A549 (cell line): ENCODE measurements at regions not wholly inside any gene's neighbourhood (a gene's known extent, or its start where the extent isn't known, plus 50 kb on each side); places are given as distances from the start of the nearest gene placed in this dataset.

Experiments
- ATAC-seq, 2 experiments: fragments of 200-7000 bp in 1 of 2; fragments of >200 bp in 1 of 2; cut with Nextera tagmentation in 1 of 2; cut with Tn5 transposase in 1 of 2; 3 replicates each; pipeline versions ENCODE4 v1.8.0 to v1.9.1; 2018 to 2020; ENCODE audit warnings: mild to moderate bottlenecking in 1 of 2, moderate library complexity in 1 of 2
- CTCF ChIA-PET: fragments of 300-600 bp; sonication (Branson Sonifier 250); formaldehyde crosslinking; extraction: SDS; loops from one replicate; lab custom pipeline; 2021; ENCODE audit warnings: antibody characterized with exemption, inconsistent platforms; lab: Yijun Ruan, JAX
- POLR2A ChIA-PET: fragments of 350-600 bp; formaldehyde crosslinking; extraction: SDS; loops from one replicate; lab custom pipeline; 2021; ENCODE audit warnings: antibody characterized with exemption, inconsistent platforms; lab: Yijun Ruan, JAX
- DNase-seq, 2 experiments: peaks; one replicate each; pipeline versions ENCODE4 v3.0.0 to v3.0.0-alpha.2; 2011 to 2016; ENCODE audit warnings: low read depth in 1 of 2, low spot score in 1 of 2
- FAIRE-seq: peaks from 2 replicates; lab custom pipeline; 2011; peaks lifted over from hg19 to GRCh38; lab: Jason Lieb, UNC
- H3K27ac ChIP-seq, 2 experiments: fragments of >200 bp; sonication (Bioruptor Twin); formaldehyde crosslinking; 3 replicates each; pipeline ENCODE4 v1.5.1; 2016 to 2017
- H3K4me1 ChIP-seq: fragments of >200 bp; sonication (Bioruptor Twin); formaldehyde crosslinking; 3 replicates; pipeline ENCODE4 v1.6.1; 2016
- H3K4me2 ChIP-seq: fragments of >200 bp; sonication (Bioruptor Twin); formaldehyde crosslinking; 3 replicates; pipeline ENCODE4 v1.6.1; 2016
- H3K4me3 ChIP-seq: fragments of >200 bp; sonication (Bioruptor Twin); formaldehyde crosslinking; 3 replicates; pipeline ENCODE4 v1.5.1; 2016
- H3K9me3 ChIP-seq: fragments of >200 bp; sonication (Bioruptor Twin); formaldehyde crosslinking; 3 replicates; pipeline ENCODE4 v1.6.1; 2016
- CHD2 ChIP-seq: fragments of 150-350 bp; IDR thresholded peaks from 2 replicates; pipeline ENCODE4 v1.6.1; 2014; ENCODE audit warnings: low read length; ENCODE audit not compliant: partially characterized antibody
- E2F6 ChIP-seq: IDR thresholded peaks from 2 replicates; pipeline ENCODE4 v1.6.1; 2012; ENCODE audit warnings: low read depth, borderline replicate concordance
- EP300 ChIP-seq, 2 experiments: fragments of >200 bp; sonication (Bioruptor Twin); formaldehyde crosslinking; IDR thresholded peaks; 2 replicates in 1 of 2; 3 replicates in 1 of 2; pipeline ENCODE4 v1.6.1; 2016 to 2017
- FOSL2 ChIP-seq, 2 experiments: fragments of 450-650 bp in 1 of 2; fragments of >200 bp in 1 of 2; sonication (Bioruptor Twin) in 1 of 2; formaldehyde crosslinking; IDR thresholded peaks; 2 replicates each; pipeline versions ENCODE4 v1.5.0 to v1.6.1; 2016 to 2020; ENCODE audit warnings: mild to moderate bottlenecking in 1 of 2, moderate library complexity in 1 of 2
- GATA3 ChIP-seq: IDR thresholded peaks from 2 replicates; pipeline ENCODE4 v1.6.1; 2012; ENCODE audit warnings: borderline replicate concordance
- HDAC2 ChIP-seq: fragments of 200-600 bp; sonication (generic); IDR thresholded peaks from 2 replicates; pipeline ENCODE4 v1.6.1; 2016
- HMGXB4 ChIP-seq: fragments of 250-450 bp; sonication (Bioruptor Pico); IDR thresholded peaks from 2 replicates; pipeline ENCODE4 v1.5.0; 2021; ENCODE audit warnings: mild to moderate bottlenecking, moderate library complexity, borderline replicate concordance
- HOXB5 ChIP-seq: fragments of 250-450 bp; sonication (Bioruptor Pico); IDR thresholded peaks from 2 replicates; pipeline ENCODE4 v1.5.0; 2020; ENCODE audit warnings: mild to moderate bottlenecking, moderate library complexity
- JUN ChIP-seq, 2 experiments: fragments of >200 bp; sonication (Bioruptor Twin); formaldehyde crosslinking; IDR thresholded peaks; 2 replicates in 1 of 2; 3 replicates in 1 of 2; pipeline ENCODE4 v1.6.1; 2016 to 2017
- KDM5A ChIP-seq: fragments of 200-600 bp; sonication (generic); IDR thresholded peaks from 2 replicates; pipeline ENCODE4 v1.6.1; 2016; ENCODE audit warnings: antibody characterized with exemption, mild to moderate bottlenecking
- MAFK ChIP-seq: fragments of 450-650 bp; IDR thresholded peaks from 2 replicates; pipeline ENCODE4 v1.6.1; 2014; ENCODE audit not compliant: partially characterized antibody
- MAX ChIP-seq: IDR thresholded peaks from 2 replicates; pipeline ENCODE4 v1.6.1; 2012
- NR3C1 ChIP-seq: fragments of >200 bp; sonication (Bioruptor Twin); formaldehyde crosslinking; IDR thresholded peaks from 3 replicates; pipeline ENCODE4 v1.6.1; 2017
- RAD21 ChIP-seq, 2 experiments: fragments of >200 bp in 1 of 2; sonication (Bioruptor Twin) in 1 of 2; formaldehyde crosslinking in 1 of 2; IDR thresholded peaks in 1 of 2; conservative IDR thresholded peaks in 1 of 2; 2 replicates in 1 of 2; 3 replicates in 1 of 2; pipeline ENCODE4 v1.6.1; 2012 to 2018; ENCODE audit warnings: inconsistent platforms in 1 of 2
- RARB ChIP-seq: fragments of 250-450 bp; sonication (Bioruptor Pico); IDR thresholded peaks from 2 replicates; pipeline ENCODE4 v1.8.0; 2021; ENCODE audit warnings: mild to moderate bottlenecking, moderate library complexity
- RCOR1 ChIP-seq: fragments of 150-350 bp; IDR thresholded peaks from 2 replicates; pipeline ENCODE4 v1.6.1; 2014; ENCODE audit warnings: antibody characterized with exemption, low read length, low read depth
- USF2 ChIP-seq: fragments of 450-650 bp; IDR thresholded peaks from 2 replicates; pipeline ENCODE4 v1.6.1; 2014; ENCODE audit warnings: antibody characterized with exemption
- ZC3H11A ChIP-seq: fragments of 450-650 bp; IDR thresholded peaks from 2 replicates; pipeline ENCODE4 v1.6.1; 2014; ENCODE audit warnings: antibody characterized with exemption, mild to moderate bottlenecking
- ZNF302 ChIP-seq: fragments of 250-450 bp; sonication (Bioruptor Pico); IDR thresholded peaks from 2 replicates; pipeline ENCODE4 v1.9.0; 2021; ENCODE audit warnings: inconsistent platforms, mild to moderate bottlenecking, moderate library complexity
- WGBS: methylation state at CpG from one replicate; pipeline ENCODE4 v1.1.6; 2017; ENCODE audit errors: missing lambda C conversion rate; 5-methylcytosine and 5-hydroxymethylcytosine counted together

GRCh38 chr2:2728635-2729034, 397.6 kb upstream of the MYT1L start:
- ChIA-PET CTCF (interaction anchor here (0.6 kb wide), 1 partner anchor 1170 kb away, joined by 3 read pairs; no protein-coding TSS in a partner anchor), POLR2A (no interaction called here)
- no peak overlapping the region for H3K4me2 ChIP-seq
- H3K4me1 ChIP-seq = no peaks in the 10 kb centered on the region
- no peak for DNase-seq
- no peak overlapping the region for H3K27ac ChIP-seq
- no peak for FAIRE-seq
- H3K9me3 ChIP-seq = no peaks in the 10 kb centered on the region
- no peak overlapping the region for H3K4me3 ChIP-seq
- TF ChIP-seq KDM5A (no peak), RAD21 (conservative IDR thresholded peaks at IDR 0.05 in 1 of 2, IDR thresholded peaks at IDR 0.05 in 1 of 2) (no peak), EP300 (IDR thresholded peaks at IDR 0.05) (no peak)
- TF ChIP-seq, all 56 proteins: peak for 0
- 51% methylated on average over 18 of the region's 18 CpGs for WGBS
- ATAC-seq = no peak

GRCh38 chr2:2727876-2728511, 396.9 kb upstream of the MYT1L start:
- POLR2A ChIA-PET = no interaction called here
- WGBS = 25% methylated on average over 18 of the region's 18 CpGs

GRCh38 chr2:2726163-2726562, 395.1 kb upstream of the MYT1L start:
- DNase-seq = no peak
- no peak for FAIRE-seq
- TF ChIP-seq KDM5A = no peak
- TF ChIP-seq, all 56 proteins: peak for 0
- Histone ChIP-seq H3K4me1 (no peaks in the 10 kb centered on the region), H3K27ac (no peak overlapping the region), H3K4me3 (no peak overlapping the region), H3K4me2 (no peak overlapping the region), H3K9me3 (no peaks in the 10 kb centered on the region)
- no peak for ATAC-seq
- 12% methylated on average over 11 of the region's 11 CpGs for WGBS
- CTCF ChIA-PET = no interaction called here
- POLR2A ChIA-PET = no interaction called here

More at GRCh38 chr2:2727876-2728511, 396.9 kb upstream of the MYT1L start:
- CTCF ChIA-PET = interaction anchor here (0.6 kb wide), 1 partner anchor 1169 kb away, joined by 3 read pairs; no protein-coding TSS in a partner anchor
- H3K9me3 ChIP-seq = no peaks in the 10 kb centered on the region
- FAIRE-seq (no peak), DNase-seq (no peak), ATAC-seq (no peak)
- no peak overlapping the region for H3K4me2 ChIP-seq
- H3K4me1 ChIP-seq = no peaks in the 10 kb centered on the region
- H3K27ac ChIP-seq = no peak overlapping the region
- H3K4me3 ChIP-seq = no peak overlapping the region
- TF ChIP-seq CHD2 (no peak), HDAC2 (no peak), RARB (CRISPR knock-in tag) (no peak), RCOR1 (no peak), HMGXB4 (CRISPR knock-in tag) (no peak), E2F6 (no peak), ZNF302 (CRISPR knock-in tag) (no peak), HOXB5 (CRISPR knock-in tag) (no peak), GATA3 (no peak), MAFK (no peak), USF2 (no peak), FOSL2 (IDR thresholded peaks at IDR 0.05) (no peak), FOSL2 (CRISPR knock-in tag; IDR thresholded peaks at IDR 0.05) (no peak)

GRCh38 chr2:2723064-2723463, 392.0 kb upstream of the MYT1L start:
- Histone ChIP-seq H3K27ac (no peak overlapping the region), H3K4me1 (no peaks in the 10 kb centered on the region), H3K4me3 (no peak overlapping the region), H3K9me3 (no peaks in the 10 kb centered on the region), H3K4me2 (no peak overlapping the region)
- TF ChIP-seq JUN (IDR thresholded peaks at IDR 0.05) (no peak), NR3C1 (no peak), MAX (no peak), MAFK (no peak), KDM5A (no peak), GATA3 (no peak), CHD2 (no peak), HDAC2 (no peak), ZC3H11A (no peak)
- FAIRE-seq = no peak
- no peak for ATAC-seq
- ChIA-PET CTCF (interaction anchor here (0.8 kb wide), 1 partner anchor 10 kb away, joined by 3 read pairs; no protein-coding TSS in a partner anchor), POLR2A (no interaction called here)
- no peak for DNase-seq
- 9% methylated on average over 3 of the region's 3 CpGs for WGBS
